ENCODE measurements at regions not wholly inside any gene's neighbourhood (a gene's known extent, or its start where the extent isn't known, plus 50 kb on each side); places are given as distances from the start of the nearest gene placed in this dataset.

- Histone ChIP-seq H3K79me2 (ENCODE audit: insufficient read depth, low read depth) (no peaks in the 10 kb centered on the region), H3K9ac (no peak overlapping the region), H3K27me3 (ENCODE audit: insufficient read depth, low read depth) (no peaks in the 10 kb centered on the region), H2AFZ (ENCODE audit: low read depth) (no peak overlapping the region), H3K4me1 (ENCODE audit: low read depth, poor library complexity, severe bottlenecking) (no peaks in the 10 kb centered on the region), H3K4me3 (IDR thresholded peaks at IDR 0.05; ENCODE audit: insufficient read depth, low read depth, low read length) (no peak overlapping the region), H3K36me3 (ENCODE audit: insufficient read depth) (no peaks in the 10 kb centered on the region), H3K4me2 (no peak overlapping the region), H4K20me1 (ENCODE audit: insufficient read depth) (no peaks in the 10 kb centered on the region), H3K27ac (no peak overlapping the region)
- no peak for TF ChIP-seq CTCF (conservative IDR thresholded peaks at IDR 0.05; ENCODE audit: low read depth, low read length)
These were observed 711.9 kb upstream of the ID2 start for GRCh38 chr2:7969756-7970515.

- Histone ChIP-seq H4K20me1 (ENCODE audit: insufficient read depth) (no peaks in the 10 kb centered on the region), H3K4me2 (no peak overlapping the region), H3K9ac (no peak overlapping the region), H3K27me3 (ENCODE audit: insufficient read depth, low read depth) (no peaks in the 10 kb centered on the region), H3K79me2 (ENCODE audit: insufficient read depth, low read depth) (no peaks in the 10 kb centered on the region), H2AFZ (ENCODE audit: low read depth) (no peak overlapping the region), H3K36me3 (ENCODE audit: insufficient read depth) (no peaks in the 10 kb centered on the region), H3K4me1 (ENCODE audit: low read depth, poor library complexity, severe bottlenecking) (no peaks in the 10 kb centered on the region), H3K27ac (no peak overlapping the region), H3K4me3 (IDR thresholded peaks at IDR 0.05; ENCODE audit: insufficient read depth, low read depth, low read length) (no peak overlapping the region)
- TF ChIP-seq CTCF (conservative IDR thresholded peaks at IDR 0.05; ENCODE audit: low read depth, low read length) = no peak
These were observed 710.6 kb upstream of the ID2 start for GRCh38 chr2:7971248-7971647.

- H3K4me3 ChIP-seq (IDR thresholded peaks at IDR 0.05; ENCODE audit: insufficient read depth, low read depth, low read length) = no peak overlapping the region
- no peak overlapping the region for H3K9ac ChIP-seq
- no peak overlapping the region for H3K27ac ChIP-seq
- no peaks in the 10 kb centered on the region for H3K79me2 ChIP-seq (ENCODE audit: insufficient read depth, low read depth)
- no peak overlapping the region for H3K4me2 ChIP-seq
- H4K20me1 ChIP-seq (ENCODE audit: insufficient read depth) = no peaks in the 10 kb centered on the region
- H3K36me3 ChIP-seq (ENCODE audit: insufficient read depth) = no peaks in the 10 kb centered on the region
- no peaks in the 10 kb centered on the region for H3K4me1 ChIP-seq (ENCODE audit: low read depth, poor library complexity, severe bottlenecking)
- no peak for TF ChIP-seq CTCF (conservative IDR thresholded peaks at IDR 0.05; ENCODE audit: low read depth, low read length)
- H3K27me3 ChIP-seq (ENCODE audit: insufficient read depth, low read depth) = no peaks in the 10 kb centered on the region
- no peak overlapping the region for H2AFZ ChIP-seq (ENCODE audit: low read depth)
These were observed 710.0 kb upstream of the ID2 start for GRCh38 chr2:7971841-7972240.

- H3K4me2 ChIP-seq = no peak overlapping the region
- no peaks in the 10 kb centered on the region for H3K36me3 ChIP-seq (ENCODE audit: insufficient read depth)
- no peak overlapping the region for H2AFZ ChIP-seq (ENCODE audit: low read depth)
- H3K4me1 ChIP-seq (ENCODE audit: low read depth, poor library complexity, severe bottlenecking) = no peaks in the 10 kb centered on the region
- no peak overlapping the region for H3K9ac ChIP-seq
- TF ChIP-seq CTCF (conservative IDR thresholded peaks at IDR 0.05; ENCODE audit: low read depth, low read length) = no peak
- H4K20me1 ChIP-seq (ENCODE audit: insufficient read depth) = no peaks in the 10 kb centered on the region
- H3K79me2 ChIP-seq (ENCODE audit: insufficient read depth, low read depth) = no peaks in the 10 kb centered on the region
- no peak overlapping the region for H3K27ac ChIP-seq
- H3K4me3 ChIP-seq (IDR thresholded peaks at IDR 0.05; ENCODE audit: insufficient read depth, low read depth, low read length) = no peak overlapping the region
- H3K27me3 ChIP-seq (ENCODE audit: insufficient read depth, low read depth) = no peaks in the 10 kb centered on the region
These were observed 709.2 kb upstream of the ID2 start for GRCh38 chr2:7972670-7973069.

Measured in KMS-11 (cell line).